Endothelial cell of umbilical vein (primary cell): ENCODE measurements at regions not wholly inside any gene's neighbourhood (a gene's known extent, or its start where the extent isn't known, plus 50 kb on each side); places are given as distances from the start of the nearest gene placed in this dataset.
A peak's percentile ranks its signal among the peaks of the same experiment; 100 is the strongest.

Experiments
- BruUV-seq: library from RNA; stranded (reverse); fragments of 400-500 nt; replicated peaks from 2 replicates; lab custom pipeline; 2021; lab: Mats Ljungman, UMichigan
- CTCF ChIA-PET: fragments of 300-600, 350-600 bp; sonication (Branson Sonifier 250); formaldehyde crosslinking; loops from one replicate; lab custom pipeline; 2021; ENCODE audit warnings: antibody characterized with exemption, inconsistent platforms; lab: Charles Lee
- POLR2A ChIA-PET: fragments of 300-600, 350-600 bp; sonication (Branson Sonifier 250); formaldehyde crosslinking; loops from one replicate; lab custom pipeline; 2021; ENCODE audit warnings: antibody characterized with exemption, inconsistent platforms; lab: Charles Lee
- DNase-seq: peaks from one replicate; pipeline ENCODE4 v3.0.0-alpha.2; 2011; ENCODE audit warnings: low read depth, low spot score
- FAIRE-seq: peaks from 2 replicates; lab custom pipeline; 2011; peaks lifted over from hg19 to GRCh38; lab: Jason Lieb, UNC
- H2AFZ ChIP-seq: 2 replicates; pipeline ENCODE4 v1.6.0; 2012; ENCODE audit warnings: low read depth, low read length, control low read depth, inconsistent platforms
- H3K27ac ChIP-seq: 2 replicates; pipeline ENCODE4 v1.5.1; 2011; ENCODE audit warnings: low read depth, mild to moderate bottlenecking, control low read depth, low read length, moderate library complexity; ENCODE audit not compliant: insufficient read depth
- H3K27me3 ChIP-seq, 2 experiments: 2 replicates each; pipeline versions ENCODE4 v1.6.0 to v1.6.1; 2011; ENCODE audit warnings: low read length in 2 of 2, mixed read lengths in 1 of 2; ENCODE audit not compliant: control insufficient read depth in 2 of 2, insufficient read depth in 2 of 2
- H3K36me3 ChIP-seq, 2 experiments: 2 replicates in 1 of 2; 3 replicates in 1 of 2; pipeline ENCODE4 v1.5.1; 2011; ENCODE audit warnings: low read length in 2 of 2, mild to moderate bottlenecking in 1 of 2, moderate library complexity in 1 of 2; ENCODE audit not compliant: control insufficient read depth in 2 of 2, insufficient read depth in 2 of 2; ENCODE audit errors: extremely low read depth in 1 of 2
- H3K4me1 ChIP-seq: 3 replicates; pipeline ENCODE4 v1.5.1; 2011; ENCODE audit warnings: mild to moderate bottlenecking, low read length; ENCODE audit not compliant: control insufficient read depth, insufficient read depth; ENCODE audit errors: extremely low read depth
- H3K4me2 ChIP-seq: 2 replicates; pipeline ENCODE4 v1.6.1; 2011; ENCODE audit warnings: low read length, control low read depth, mixed read lengths; ENCODE audit not compliant: insufficient read depth
- H3K4me3 ChIP-seq, 3 experiments: fragments of 200-600 bp in 1 of 3; sonication (generic), shearing (Covaris generic) in 1 of 3; replicated peaks in 1 of 3; 2 replicates each; pipeline ENCODE4 v1.5.1; 2011 to 2016; ENCODE audit warnings: control low read depth in 3 of 3, low read length in 3 of 3, mild to moderate bottlenecking in 2 of 3, inconsistent platforms in 1 of 3, low read depth in 1 of 3, moderate library complexity in 1 of 3; ENCODE audit not compliant: insufficient read depth in 1 of 3
- H3K79me2 ChIP-seq: 2 replicates; pipeline ENCODE4 v1.6.0; 2012; ENCODE audit warnings: low read length, inconsistent platforms; ENCODE audit not compliant: control insufficient read depth, insufficient read depth
- H3K9ac ChIP-seq: replicated peaks from 2 replicates; pipeline ENCODE3; 2011; ENCODE audit warnings: low read length, control low read depth; ENCODE audit not compliant: insufficient read depth; ENCODE audit errors: extremely low read depth
- H3K9me1 ChIP-seq: replicated peaks from 3 replicates; pipeline ENCODE4 v1.6.0; 2011; ENCODE audit warnings: mild to moderate bottlenecking, low read length; ENCODE audit not compliant: control insufficient read depth, insufficient read depth; ENCODE audit errors: extremely low read depth
- H3K9me3 ChIP-seq: replicated peaks from 2 replicates; pipeline ENCODE4 v1.5.1; 2012; ENCODE audit warnings: low read length, inconsistent platforms; ENCODE audit not compliant: control insufficient read depth, insufficient read depth
- H4K20me1 ChIP-seq: replicated peaks from 2 replicates; pipeline ENCODE3; 2011; ENCODE audit warnings: mild to moderate bottlenecking, low read length; ENCODE audit not compliant: control insufficient read depth, insufficient read depth; ENCODE audit errors: extremely low read depth
- FOS ChIP-seq: IDR thresholded peaks from 2 replicates; pipeline ENCODE4 v1.6.1; 2011; ENCODE audit warnings: mild to moderate bottlenecking, low read length, moderate library complexity, borderline replicate concordance; ENCODE audit not compliant: insufficient read depth
- POLR2A ChIP-seq: IDR thresholded peaks from 2 replicates; pipeline ENCODE4 v1.6.1; 2012; ENCODE audit warnings: low read depth, mild to moderate bottlenecking, control low read depth, low read length
- POLR2AphosphoS5 ChIP-seq: IDR thresholded peaks from 2 replicates; pipeline ENCODE4 v1.6.1; 2012; ENCODE audit warnings: low read depth, mild to moderate bottlenecking, control low read depth, low read length, moderate library complexity; ENCODE audit not compliant: insufficient read depth
- dilution Hi-C: fragments of 300-500 bp; cut with MboI; formaldehyde crosslinking; loops from one replicate; pipeline ENCODE4 v1.15.0; 2019; ENCODE audit warnings: low sequenced_read_pairs; ENCODE audit not compliant: extremely low pct_ligation_motif_present
- intact Hi-C: fragments of 100-400 bp; cut with micrococcal nuclease; formaldehyde crosslinking; loops from one replicate; pipeline ENCODE4 v1.10.0; 2022

DNA sequence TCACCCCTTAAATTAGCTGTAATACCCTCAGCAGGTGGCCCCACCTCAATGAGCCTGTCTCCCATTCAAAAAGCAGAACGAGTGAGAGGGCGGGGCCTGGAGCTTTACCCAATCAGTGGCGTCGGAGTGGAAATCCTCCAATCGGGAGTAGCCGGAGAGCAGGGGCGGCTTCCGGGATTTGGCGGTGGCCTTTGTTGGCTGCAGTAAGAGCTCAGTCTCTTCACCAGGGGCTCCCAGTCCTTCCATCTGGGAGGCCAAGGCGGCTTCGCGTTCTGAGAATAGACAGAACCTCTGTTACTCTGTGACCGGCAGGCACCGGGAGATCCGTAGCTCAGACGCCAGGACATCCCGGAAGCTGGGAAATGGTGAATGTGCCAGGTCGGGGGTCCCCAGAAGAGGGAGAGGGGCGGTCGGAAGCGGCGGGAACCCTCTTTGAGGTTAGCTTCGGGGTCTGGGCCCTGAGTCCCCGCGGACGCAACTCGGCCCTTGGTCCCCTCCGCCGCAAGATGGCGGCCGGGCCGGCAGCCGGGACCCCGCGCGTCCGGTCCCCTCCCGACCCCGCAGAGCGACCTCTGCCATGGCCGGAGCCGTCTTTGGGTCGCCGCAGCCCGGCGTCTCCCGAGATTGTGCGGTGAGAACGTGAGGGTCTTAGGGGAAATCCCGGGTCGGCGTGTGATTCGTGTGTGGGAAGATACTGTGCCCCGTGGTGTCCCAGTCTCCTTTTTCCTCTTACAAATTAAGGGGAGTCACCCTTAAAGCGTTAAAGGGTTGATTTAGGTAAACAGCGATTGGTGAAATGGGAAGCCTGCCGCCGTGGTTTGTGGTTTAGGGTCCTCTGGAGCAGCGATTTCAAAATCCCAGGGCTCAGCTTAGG is 160.3 kb upstream of the ZNF267 start:
- Histone ChIP-seq H3K4me2 (peak overlapping the region; percentile 83), H3K9me1 (no peaks in the 10 kb centered on the region), H3K4me3 (peak overlapping the region; percentile 86 to 93 (median 92)), H3K9me3 (no peaks in the 10 kb centered on the region), H2AFZ (peak overlapping the region; percentile 86), H3K79me2 (peaks cover 20% of the 10 kb centered on the region), H3K27me3 (no peaks in the 10 kb centered on the region), H4K20me1 (no peaks in the 10 kb centered on the region), H3K27ac (peak overlapping the region; percentile 89), H3K9ac (peak overlapping the region; percentile 99), H3K36me3 (peaks cover 0 to 4% of the 10 kb centered on the region in 2 experiments), H3K4me1 (peaks cover 8% of the 10 kb centered on the region)
- dilution Hi-C loops: no loop called here
- intact Hi-C loops: loop anchor here (1.0 to 5.0 kb wide), 4 partner anchors 13 to 256 kb away; partner anchors contain the start of genes ARMC5 and TGFB1I1
- DNase-seq (peak; percentile 94), FAIRE-seq (peak; percentile 96)
- TSS peak; percentile 62 for BruUV-seq
- CTCF ChIA-PET: interaction anchor here (0.7 to 1.2 kb wide), 7 partner anchors 9 to 261 kb away, joined by 3 to 10 read pairs (median 3); partner anchors contain the start of genes ARMC5 and ZNF267
- TF ChIP-seq POLR2A (peak; percentile 97), POLR2AphosphoS5 (peak; percentile 84), FOS (no peak)
- POLR2A ChIA-PET: interaction anchor here (0.6 to 1.3 kb wide), 13 partner anchors 8 to 270 kb away, joined by 3 to 10 read pairs (median 4); partner anchors contain the start of genes ARMC5, TGFB1I1, ZNF267 and ZNF843
